ENCODE measurements at regions not wholly inside any gene's neighbourhood (a gene's known extent, or its start where the extent isn't known, plus 50 kb on each side); places are given as distances from the start of the nearest gene placed in this dataset.

- TF ChIP-seq CTCF (IDR thresholded peaks at IDR 0.05) (no peak), EZH2 (IDR thresholded peaks at IDR 0.05) (no peak), EZH2phosphoT487 (IDR thresholded peaks at IDR 0.05) (no peak)
Measured at GRCh38 chr18:75927791-75928190, 500.3 kb upstream of the SMIM21 start.
